ENCODE measurements at regions not wholly inside any gene's neighbourhood (a gene's known extent, or its start where the extent isn't known, plus 50 kb on each side); places are given as distances from the start of the nearest gene placed in this dataset. TPM values are rescaled to one million over a fixed set of nuclear protein-coding genes. Genes with fewer than 3 reads are reported as not detected.
"Not testable (repeated sequence)": the region's sequence is repeated elsewhere in the genome, so short reads cannot be mapped to it uniquely, and the experiment has no call there.

DNA sequence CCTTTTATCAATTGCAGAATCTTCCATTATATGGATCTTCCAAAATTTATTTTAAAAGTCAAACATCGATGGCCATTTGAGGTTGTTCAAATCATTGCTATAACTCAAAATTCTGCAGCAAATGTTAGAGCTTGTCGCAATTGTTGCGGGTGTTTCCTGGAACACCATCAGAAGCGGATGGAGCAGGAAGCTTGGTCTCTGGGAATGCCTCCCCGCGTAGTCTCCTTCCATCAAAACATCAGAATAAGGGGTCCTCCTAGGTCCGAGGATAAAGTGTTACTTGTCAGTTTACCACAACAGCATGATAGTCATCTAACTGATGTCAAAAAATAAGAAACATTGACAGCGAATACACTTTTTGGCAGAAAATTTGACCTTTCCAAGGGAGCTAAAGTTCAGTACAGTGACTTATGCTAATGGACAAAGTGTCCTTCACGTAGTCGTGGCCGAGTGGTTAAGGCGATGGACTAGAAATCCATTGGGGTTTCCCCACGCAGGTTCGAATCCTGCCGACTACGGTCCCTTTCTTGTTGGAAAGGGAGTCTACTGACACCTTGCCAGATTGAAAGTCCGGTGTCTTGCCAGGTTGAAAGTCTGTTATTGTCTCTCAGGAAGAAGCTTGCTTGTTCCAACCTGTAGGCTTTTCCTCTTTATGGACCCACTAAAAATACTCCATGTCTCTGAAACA lies 59.0 kb upstream of the ZNF184 start:
- TF ChIP-seq, protein P1, sequence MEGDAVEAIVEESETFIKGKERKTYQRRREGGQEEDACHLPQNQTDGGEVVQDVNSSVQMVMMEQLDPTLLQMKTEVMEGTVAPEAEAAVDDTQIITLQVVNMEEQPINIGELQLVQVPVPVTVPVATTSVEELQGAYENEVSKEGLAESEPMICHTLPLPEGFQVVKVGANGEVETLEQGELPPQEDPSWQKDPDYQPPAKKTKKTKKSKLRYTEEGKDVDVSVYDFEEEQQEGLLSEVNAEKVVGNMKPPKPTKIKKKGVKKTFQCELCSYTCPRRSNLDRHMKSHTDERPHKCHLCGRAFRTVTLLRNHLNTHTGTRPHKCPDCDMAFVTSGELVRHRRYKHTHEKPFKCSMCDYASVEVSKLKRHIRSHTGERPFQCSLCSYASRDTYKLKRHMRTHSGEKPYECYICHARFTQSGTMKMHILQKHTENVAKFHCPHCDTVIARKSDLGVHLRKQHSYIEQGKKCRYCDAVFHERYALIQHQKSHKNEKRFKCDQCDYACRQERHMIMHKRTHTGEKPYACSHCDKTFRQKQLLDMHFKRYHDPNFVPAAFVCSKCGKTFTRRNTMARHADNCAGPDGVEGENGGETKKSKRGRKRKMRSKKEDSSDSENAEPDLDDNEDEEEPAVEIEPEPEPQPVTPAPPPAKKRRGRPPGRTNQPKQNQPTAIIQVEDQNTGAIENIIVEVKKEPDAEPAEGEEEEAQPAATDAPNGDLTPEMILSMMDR (IDR thresholded peaks at IDR 0.05; ENCODE audit: extremely low read depth, low read depth, low read length) = no peak
- no peak overlapping the region for H3K4me2 ChIP-seq (ENCODE audit: insufficient read depth, low read length)
- H3K27me3 ChIP-seq (ENCODE audit: insufficient read depth, low read length) = no peaks in the 10 kb centered on the region
- H3K9me3 ChIP-seq (ENCODE audit: low read depth, low read length) = no peaks in the 10 kb centered on the region
- H3K4me1 ChIP-seq (ENCODE audit: insufficient read depth, low read length) = no peaks in the 10 kb centered on the region
- no peaks in the 10 kb centered on the region for H3K36me3 ChIP-seq (ENCODE audit: insufficient read depth, low read length)
- H3K79me2 ChIP-seq (ENCODE audit: insufficient read depth, low read length) = no peaks in the 10 kb centered on the region
- no peak overlapping the region for H2AFZ ChIP-seq (ENCODE audit: low read length)
- H4K20me1 ChIP-seq (ENCODE audit: insufficient read depth, low read length) = no peaks in the 10 kb centered on the region
- DNase-seq (ENCODE audit: insufficient read length, low spot score, missing footprints) = no peak
- H3K4me3 ChIP-seq (ENCODE audit: insufficient read depth, low read length) = no peak overlapping the region
- no peak overlapping the region for H3K27ac ChIP-seq (ENCODE audit: low read depth, low read length)

DNA sequence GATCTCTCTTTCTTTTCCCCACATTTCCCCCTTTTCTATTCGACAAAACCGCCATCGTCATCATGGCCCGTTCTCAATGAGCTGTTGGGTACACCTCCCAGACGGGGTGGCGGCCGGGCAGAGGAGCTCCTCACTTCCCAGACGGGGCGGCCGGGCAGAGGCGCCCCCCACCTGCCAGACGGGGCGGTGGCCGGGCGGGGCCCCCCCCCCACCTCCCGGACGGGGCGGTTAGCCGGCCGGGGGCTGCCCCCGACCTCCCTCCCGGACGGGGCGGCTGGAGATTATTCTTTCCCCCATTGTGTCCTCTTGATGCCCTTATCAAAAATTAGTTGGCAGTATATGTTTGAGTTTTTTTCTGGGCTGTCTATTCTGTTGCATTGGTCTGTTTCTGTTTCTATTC lies 56.9 kb upstream of the ZNF184 start:
- H2AFZ ChIP-seq (ENCODE audit: low read length); H3K9me3 ChIP-seq (ENCODE audit: low read depth, low read length); H3K27ac ChIP-seq (ENCODE audit: low read depth, low read length); H3K27me3 ChIP-seq (ENCODE audit: insufficient read depth, low read length); DNase-seq (ENCODE audit: insufficient read length, low spot score, missing footprints); H3K4me1 ChIP-seq (ENCODE audit: insufficient read depth, low read length); H3K79me2 ChIP-seq (ENCODE audit: insufficient read depth, low read length); H3K4me2 ChIP-seq (ENCODE audit: insufficient read depth, low read length); H3K4me3 ChIP-seq (ENCODE audit: insufficient read depth, low read length); H3K36me3 ChIP-seq (ENCODE audit: insufficient read depth, low read length); H4K20me1 ChIP-seq (ENCODE audit: insufficient read depth, low read length): not testable (repeated sequence)

DNA sequence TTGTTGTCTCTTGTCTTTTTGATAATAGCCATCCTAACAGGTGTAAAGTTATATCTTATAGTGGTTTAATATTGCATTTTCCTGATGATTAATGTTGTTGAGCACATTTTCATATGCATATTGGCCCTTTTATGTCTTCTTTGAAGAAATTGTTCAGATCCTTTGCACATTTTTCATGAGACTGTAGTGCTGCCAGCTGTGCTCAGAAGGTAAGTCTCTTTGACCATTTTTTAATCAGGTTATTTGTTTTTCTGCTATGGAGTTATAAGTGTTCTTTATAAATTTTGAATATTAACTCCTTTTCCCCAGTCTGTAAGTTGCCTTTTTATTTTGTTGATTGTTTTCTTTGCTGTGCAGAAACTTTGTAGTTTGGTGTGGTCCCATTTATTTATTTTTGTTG lies 55.8 kb upstream of the ZNF184 start:
- no peaks in the 10 kb centered on the region for H3K4me1 ChIP-seq (ENCODE audit: insufficient read depth, low read length)
- no peak overlapping the region for H3K4me3 ChIP-seq (ENCODE audit: insufficient read depth, low read length)
- H3K36me3 ChIP-seq (ENCODE audit: insufficient read depth, low read length) = no peaks in the 10 kb centered on the region
- TF ChIP-seq, protein P1 (IDR thresholded peaks at IDR 0.05; ENCODE audit: extremely low read depth, low read depth, low read length) = no peak
- DNase-seq (ENCODE audit: insufficient read length, low spot score, missing footprints) = no peak
- no peaks in the 10 kb centered on the region for H3K79me2 ChIP-seq (ENCODE audit: insufficient read depth, low read length)
- H3K4me2 ChIP-seq (ENCODE audit: insufficient read depth, low read length) = no peak overlapping the region
- H2AFZ ChIP-seq (ENCODE audit: low read length) = no peak overlapping the region
- H4K20me1 ChIP-seq (ENCODE audit: insufficient read depth, low read length) = no peaks in the 10 kb centered on the region
- no peaks in the 10 kb centered on the region for H3K9me3 ChIP-seq (ENCODE audit: low read depth, low read length)
- H3K27me3 ChIP-seq (ENCODE audit: insufficient read depth, low read length) = no peaks in the 10 kb centered on the region
- H3K27ac ChIP-seq (ENCODE audit: low read depth, low read length) = no peak overlapping the region

Small RNA genes in the stretch of these regions (small RNA-seq; reads per million reads assigned to genes)
- gene AL031229.1 (not detected), gene HIST1H4PS1 (0.22 reads per million), gene RNU6-471P (not detected)

Measured in osteoblast (primary cell).